Ovary (tissue), 7 donors: ENCODE measurements at regions not wholly inside any gene's neighbourhood (a gene's known extent, or its start where the extent isn't known, plus 50 kb on each side); places are given as distances from the start of the nearest gene placed in this dataset.

Experiments used
- DNase-seq, 5 donors: peaks; one replicate each; pipeline ENCODE4 v3.0.0-alpha.2; 2019 to 2020
- H3K27ac ChIP-seq, 2 donors: fragments of 200-600 bp; one replicate each; pipeline versions ENCODE4 v1.5.1 to v1.8.0; 2019 to 2022
- H3K27me3 ChIP-seq: fragments of 200-600 bp; one replicate; pipeline ENCODE4 v1.8.0; 2022
- H3K36me3 ChIP-seq: fragments of 200-600 bp; sonication (generic); one replicate; pipeline ENCODE4 v1.5.1; 2019
- H3K4me1 ChIP-seq: one replicate; pipeline ENCODE4 v1.8.1; 2013; ENCODE audit warnings: mild to moderate bottlenecking, moderate library complexity; ENCODE audit not compliant: insufficient read depth
- H3K4me3 ChIP-seq: fragments of 200-600 bp; sonication (generic); one replicate; pipeline ENCODE4 v1.5.1; 2017
- H3K9me3 ChIP-seq, 2 donors: fragments of 200-600 bp in 1 of 2; sonication (generic) in 1 of 2; one replicate each; pipeline versions ENCODE4 v1.5.1 to v1.8.1; 2013 to 2019; ENCODE audit warnings: mild to moderate bottlenecking in 1 of 2, moderate library complexity in 1 of 2
- EP300 ChIP-seq: sonication (generic); formaldehyde crosslinking; IDR thresholded peaks from one replicate; pipeline ENCODE4 v1.6.1; 2017; ENCODE audit warnings: antibody characterized with exemption
- POLR2A ChIP-seq: fragments of 450-650 bp; IDR thresholded peaks from one replicate; pipeline ENCODE4 v1.6.1; 2017; ENCODE audit warnings: antibody characterized with exemption, mild to moderate bottlenecking, moderate library complexity
- WGBS, 3 donors: extraction: QIAGEN DNeasy Blood & Tissue Kit in 1 of 3; methylation state at CpG; one replicate each; pipeline versions ENCODE4 v1.1.5 to v1.1.7; 2013 to 2017; 5-methylcytosine and 5-hydroxymethylcytosine counted together
- intact Hi-C, 4 donors: fragments of 100-400 bp; cut with DNase I; formaldehyde crosslinking; loops; one replicate each; pipeline versions ENCODE4 v1.11.0 to v1.15.1; 2022 to 2023
- TF ChIP-seq, protein P1 (sequence below), 3 donors: fragments of 450-650 bp in 2 of 3; fragments of 200-600 bp in 1 of 3; IDR thresholded peaks; one replicate each; pipeline versions ENCODE4 v1.5.1 to v1.8.0; 2016 to 2022; ENCODE audit warnings: antibody characterized with exemption in 3 of 3, mild to moderate bottlenecking in 1 of 3
- donor health status: DM: no; HTN: no; CAD: no; lungs with moderate emphysema.
- donor health status: DM: no; HTN: no; CAD: no.
- donor health status: Bipolar disorder and iron deficiency.
- donor health status: DM: no; HTN: no; CAD: no.
- donor health status: DM: yes; HTN: yes; CAD: no.

DNA sequence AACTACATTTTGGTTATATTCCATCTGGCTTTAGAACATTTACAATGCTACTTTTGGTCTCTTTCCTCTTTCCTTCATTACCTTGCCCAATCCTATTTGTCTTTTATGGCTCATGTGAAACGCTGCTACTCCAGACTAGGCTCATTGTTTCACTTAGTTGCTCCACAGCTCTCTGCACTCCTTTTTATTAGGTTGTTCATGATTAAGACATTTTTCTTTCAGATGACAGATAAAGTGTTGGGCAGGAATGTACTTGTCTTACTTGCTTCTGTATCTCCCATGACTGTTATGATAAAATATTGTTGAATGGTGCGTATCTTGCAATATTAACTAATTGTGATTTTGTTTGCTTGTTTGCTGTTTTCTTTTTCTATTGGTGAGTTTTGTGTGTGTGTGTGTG, 1532.3 kb downstream of the KCNT2 start:
- intact Hi-C loops: no loop called here
- H3K36me3 ChIP-seq: no peaks in the 10 kb centered on the region
- no peaks in the 10 kb centered on the region for H3K9me3 ChIP-seq
- H3K4me1 ChIP-seq: no peaks in the 10 kb centered on the region
- DNase-seq: no peak
- 88 to 95% (median 94%) methylated on average over 2 of the region's 2 CpGs for WGBS, 3 donors
- no peak overlapping the region for H3K4me3 ChIP-seq
- H3K27me3 ChIP-seq: no peaks in the 10 kb centered on the region
- no peak overlapping the region for H3K27ac ChIP-seq
- TF ChIP-seq EP300 (no peak), POLR2A (no peak)
- TF ChIP-seq, protein P1, sequence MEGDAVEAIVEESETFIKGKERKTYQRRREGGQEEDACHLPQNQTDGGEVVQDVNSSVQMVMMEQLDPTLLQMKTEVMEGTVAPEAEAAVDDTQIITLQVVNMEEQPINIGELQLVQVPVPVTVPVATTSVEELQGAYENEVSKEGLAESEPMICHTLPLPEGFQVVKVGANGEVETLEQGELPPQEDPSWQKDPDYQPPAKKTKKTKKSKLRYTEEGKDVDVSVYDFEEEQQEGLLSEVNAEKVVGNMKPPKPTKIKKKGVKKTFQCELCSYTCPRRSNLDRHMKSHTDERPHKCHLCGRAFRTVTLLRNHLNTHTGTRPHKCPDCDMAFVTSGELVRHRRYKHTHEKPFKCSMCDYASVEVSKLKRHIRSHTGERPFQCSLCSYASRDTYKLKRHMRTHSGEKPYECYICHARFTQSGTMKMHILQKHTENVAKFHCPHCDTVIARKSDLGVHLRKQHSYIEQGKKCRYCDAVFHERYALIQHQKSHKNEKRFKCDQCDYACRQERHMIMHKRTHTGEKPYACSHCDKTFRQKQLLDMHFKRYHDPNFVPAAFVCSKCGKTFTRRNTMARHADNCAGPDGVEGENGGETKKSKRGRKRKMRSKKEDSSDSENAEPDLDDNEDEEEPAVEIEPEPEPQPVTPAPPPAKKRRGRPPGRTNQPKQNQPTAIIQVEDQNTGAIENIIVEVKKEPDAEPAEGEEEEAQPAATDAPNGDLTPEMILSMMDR (IDR thresholded peaks at IDR 0.05): no peak

DNA sequence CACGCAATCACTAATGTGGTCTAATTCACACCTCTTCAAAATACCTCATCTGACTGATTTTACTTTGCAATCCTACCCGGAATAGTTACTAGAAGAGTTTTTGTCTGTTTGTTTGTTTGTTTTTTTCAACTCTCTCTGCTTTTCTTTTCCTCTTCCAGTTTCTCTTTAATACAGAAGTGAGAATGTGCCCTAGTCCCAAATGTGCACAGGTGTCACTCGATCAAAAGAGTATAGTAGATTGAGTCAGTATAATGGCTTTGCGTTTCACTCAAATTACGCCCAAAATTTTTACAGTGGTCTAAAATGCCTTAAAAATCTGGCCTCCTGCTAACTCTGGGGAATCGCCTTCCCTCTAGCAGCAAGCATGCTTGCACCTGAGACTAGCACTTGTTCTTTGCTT, 1536.8 kb downstream of the KCNT2 start:
- no peaks in the 10 kb centered on the region for H3K36me3 ChIP-seq
- no peaks in the 10 kb centered on the region for H3K4me1 ChIP-seq
- H3K27ac ChIP-seq: no peak overlapping the region
- H3K9me3 ChIP-seq: no peaks in the 10 kb centered on the region
- intact Hi-C loops: no loop called here
- H3K27me3 ChIP-seq: no peaks in the 10 kb centered on the region
- no peak for TF ChIP-seq EP300
- 81 to 86% (median 83%) methylated on average over 6 of the region's 6 CpGs for WGBS, 3 donors
- H3K4me3 ChIP-seq: no peak overlapping the region
- no peak for DNase-seq

DNA sequence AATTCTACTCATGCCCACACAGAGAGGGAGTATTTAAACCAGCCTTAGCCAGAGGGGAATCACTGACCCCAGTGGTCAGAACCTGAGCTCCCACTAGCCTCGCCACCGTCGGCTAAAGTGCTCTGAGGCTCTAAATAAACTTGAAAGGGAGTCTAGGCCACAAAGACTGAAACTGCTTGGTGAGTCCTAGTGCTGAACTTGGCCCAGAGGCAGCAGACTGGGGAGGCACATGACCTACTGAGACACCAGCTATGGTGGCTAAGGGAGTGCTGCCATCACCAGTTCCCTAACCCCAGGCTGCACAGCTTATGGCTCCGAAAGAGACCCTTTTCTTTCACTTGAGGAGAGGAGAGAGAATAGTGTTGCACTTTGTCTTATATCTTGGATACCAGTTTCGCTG, 1542.8 kb downstream of the KCNT2 start:
- Histone ChIP-seq H3K9me3 (no peaks in the 10 kb centered on the region), H3K36me3 (no peaks in the 10 kb centered on the region), H3K4me1 (no peaks in the 10 kb centered on the region), H3K27ac (no peak overlapping the region), H3K4me3 (no peak overlapping the region), H3K27me3 (no peaks in the 10 kb centered on the region)
- intact Hi-C loops: no loop called here
- TF ChIP-seq, protein P1 (IDR thresholded peaks at IDR 0.05): no peak
- TF ChIP-seq EP300: no peak
- no peak for TF ChIP-seq POLR2A
- WGBS, 3 donors: 93 to 98% (median 94%) methylated on average over 5 of the region's 5 CpGs
- DNase-seq: no peak

DNA sequence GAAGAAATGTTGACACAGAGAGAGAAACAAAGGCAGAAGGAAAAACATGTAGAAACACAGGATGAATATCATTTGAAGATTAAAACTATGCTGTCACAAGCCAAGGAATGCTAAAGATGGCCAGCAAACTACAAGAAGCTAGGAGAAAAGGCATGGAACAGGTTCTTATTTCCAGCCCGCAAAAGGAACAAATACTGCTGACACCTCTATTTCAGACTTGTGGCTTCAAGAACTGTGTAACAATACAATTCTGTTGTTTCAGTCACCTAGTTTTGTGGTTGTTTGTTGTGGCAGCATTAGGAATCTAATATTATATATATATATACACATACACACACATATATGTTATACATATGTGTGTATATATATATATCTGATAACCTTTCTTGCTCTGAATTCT, 1543.9 kb downstream of the KCNT2 start:
- Histone ChIP-seq H3K4me1 (no peaks in the 10 kb centered on the region), H3K27ac (no peak overlapping the region), H3K9me3 (no peaks in the 10 kb centered on the region), H3K4me3 (no peak overlapping the region), H3K36me3 (no peaks in the 10 kb centered on the region), H3K27me3 (no peaks in the 10 kb centered on the region)
- TF ChIP-seq, protein P1 (IDR thresholded peaks at IDR 0.05): no peak
- TF ChIP-seq EP300 (no peak), POLR2A (no peak)
- intact Hi-C loops: no loop called here
- 95 to 98% (median 97%) methylated on average over 1 of the region's 1 CpG for WGBS, 3 donors
- no peak for DNase-seq

DNA sequence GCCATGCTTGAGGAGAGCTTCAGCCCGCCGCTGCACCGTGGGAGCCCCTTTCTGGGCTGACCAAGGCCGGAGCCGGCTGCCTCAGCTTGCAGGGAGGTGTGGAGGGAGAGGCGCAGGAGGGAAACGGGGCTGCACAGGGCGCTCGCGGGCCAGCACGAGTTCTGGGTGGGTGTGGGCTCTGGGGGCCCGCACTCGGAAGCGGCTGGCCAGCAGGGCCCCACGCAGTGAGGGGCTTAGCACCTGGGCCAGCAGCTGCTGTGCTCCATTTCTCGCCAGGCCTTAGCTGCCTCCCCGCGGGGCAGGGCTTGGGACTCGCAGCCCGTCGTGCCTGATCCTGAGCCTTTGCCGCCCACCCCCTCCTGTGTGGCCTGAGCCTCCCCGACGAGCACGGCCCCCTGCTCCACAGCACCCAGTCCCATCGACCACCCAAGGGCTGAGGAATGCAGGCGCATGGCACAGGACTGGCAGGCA, 1554.0 kb downstream of the KCNT2 start:
- no peak overlapping the region for H3K27ac ChIP-seq
- H3K27me3 ChIP-seq: no peaks in the 10 kb centered on the region
- no peaks in the 10 kb centered on the region for H3K4me1 ChIP-seq
- WGBS, 3 donors: 95 to 98% (median 96%) methylated on average over 14 to 27 of the region's 27 CpGs
- no peaks in the 10 kb centered on the region for H3K36me3 ChIP-seq
- H3K9me3 ChIP-seq: no peaks in the 10 kb centered on the region
- intact Hi-C loops: no loop called here
- TF ChIP-seq EP300: no peak
- TF ChIP-seq, protein P1 (IDR thresholded peaks at IDR 0.05): no peak
- TF ChIP-seq POLR2A: no peak
- no peak overlapping the region for H3K4me3 ChIP-seq
- DNase-seq: no peak
